K562 (cell line): ENCODE measurements at regions not wholly inside any gene's neighbourhood (a gene's known extent, or its start where the extent isn't known, plus 50 kb on each side); places are given as distances from the start of the nearest gene placed in this dataset.
A peak's percentile ranks its signal among the peaks of the same experiment; 100 is the strongest.

ENCODE experiments used
- ATAC-seq: fragments of 200-7000 bp; cut with Tn5 transposase; 3 replicates; pipeline ENCODE4 v1.9.1; 2020; ENCODE audit warnings: moderate library complexity
- BruUV-seq: library from RNA; stranded (reverse); fragments of 400-500 nt; replicated peaks from 2 replicates; lab custom pipeline; 2021; lab: Mats Ljungman, UMichigan
- CTCF ChIA-PET: fragments of 300-600 bp; formaldehyde crosslinking; extraction: SDS; loops from one replicate; lab custom pipeline; 2021; ENCODE audit warnings: low intra/inter-chr PET ratio; lab: Yijun Ruan, JAX
- POLR2A ChIA-PET: fragments of 300-600, 350-650 bp; sonication (Branson Sonifier 250); formaldehyde crosslinking; extraction: SDS; loops from one replicate; lab custom pipeline; 2021; ENCODE audit warnings: antibody characterized with exemption, inconsistent platforms; lab: Yijun Ruan, JAX
- DNase-seq, 4 experiments: peaks; one replicate each; pipeline versions ENCODE4 v3.0.0 to v3.0.0-alpha.2; 2011 to 2018; ENCODE audit warnings: low spot score in 3 of 4, mixed read lengths in 3 of 4; ENCODE audit errors: extremely low read depth in 1 of 4
- FAIRE-seq: peaks from 2 replicates; lab custom pipeline; 2011; peaks lifted over from hg19 to GRCh38; lab: Jason Lieb, UNC
- H2AFZ ChIP-seq: 2 replicates; pipeline ENCODE4 v1.6.0; 2011; ENCODE audit warnings: low read depth, low read length, control low read depth, inconsistent platforms
- H3K27ac ChIP-seq: fragments of 200-600 bp; 3 replicates; pipeline ENCODE4 v1.8.0; 2011; ENCODE audit warnings: low read depth, mild to moderate bottlenecking, control low read depth, inconsistent platforms, low read length, moderate library complexity, mixed read lengths; ENCODE audit errors: extremely low read depth
- H3K27me3 ChIP-seq, 2 experiments: fragments of 300-600 bp in 1 of 2; 2 replicates in 1 of 2; 3 replicates in 1 of 2; pipeline versions ENCODE4 v1.6.0 to v1.8.0; 2011; ENCODE audit warnings: inconsistent platforms in 2 of 2, low read length in 2 of 2, mild to moderate bottlenecking in 1 of 2, mixed read lengths in 1 of 2, moderate library complexity in 1 of 2; ENCODE audit not compliant: control insufficient read depth in 2 of 2, insufficient read depth in 2 of 2
- H3K36me3 ChIP-seq: fragments of 300-600 bp; 3 replicates; pipeline ENCODE4 v1.8.0; 2011; ENCODE audit warnings: mild to moderate bottlenecking, low read length, inconsistent platforms; ENCODE audit not compliant: control insufficient read depth, insufficient read depth
- H3K4me1 ChIP-seq, 2 experiments: fragments of 200-600 bp in 1 of 2; replicated peaks in 1 of 2; 2 replicates in 1 of 2; 3 replicates in 1 of 2; pipeline versions ENCODE4 v1.5.1 to v1.8.0; 2011; ENCODE audit warnings: inconsistent platforms in 2 of 2, low read length in 2 of 2, mild to moderate bottlenecking in 1 of 2, mixed read lengths in 1 of 2, moderate library complexity in 1 of 2; ENCODE audit not compliant: control insufficient read depth in 2 of 2, insufficient read depth in 2 of 2
- H3K4me2 ChIP-seq: 2 replicates; pipeline ENCODE4 v1.6.1; 2011; ENCODE audit warnings: low read length, control low read depth, inconsistent platforms, mixed read lengths; ENCODE audit not compliant: insufficient read depth
- H3K4me3 ChIP-seq: fragments of 200-600 bp; sonication (generic), shearing (Covaris generic); 2 replicates; pipeline ENCODE4 v1.5.1; 2016; ENCODE audit warnings: control low read depth, inconsistent platforms
- H3K79me2 ChIP-seq: fragments of 200-600 bp; 3 replicates; pipeline ENCODE4 v1.8.0; 2011; ENCODE audit warnings: low read length, inconsistent platforms; ENCODE audit not compliant: control insufficient read depth, insufficient read depth
- H3K9ac ChIP-seq, 2 experiments: 2 replicates each; pipeline versions ENCODE4 v1.6.0 to v1.6.1; 2011; ENCODE audit warnings: low read depth in 2 of 2, low read length in 2 of 2, control low read depth in 1 of 2, inconsistent platforms in 1 of 2, mild to moderate bottlenecking in 1 of 2, mixed read lengths in 1 of 2; ENCODE audit not compliant: insufficient read depth in 1 of 2
- H3K9me1 ChIP-seq: one replicate; pipeline ENCODE4 v1.6.0; 2011; ENCODE audit warnings: inconsistent platforms, mild to moderate bottlenecking, low read length, moderate library complexity; ENCODE audit not compliant: control insufficient read depth, insufficient read depth
- H3K9me3 ChIP-seq: replicated peaks from 2 replicates; pipeline ENCODE4 v1.5.1; 2011; ENCODE audit warnings: low read depth, low read length, inconsistent platforms; ENCODE audit not compliant: control insufficient read depth, insufficient read depth
- H4K20me1 ChIP-seq: replicated peaks from 2 replicates; pipeline ENCODE4 v1.6.1; 2011; ENCODE audit warnings: low read length, inconsistent platforms, mixed read lengths; ENCODE audit not compliant: control insufficient read depth, insufficient read depth
- CBFA2T2 ChIP-seq: fragments of 450-650 bp; conservative IDR thresholded peaks from 2 replicates; pipeline ENCODE4 v1.6.1; 2017; ENCODE audit warnings: mild to moderate bottlenecking
- CBFA2T3 ChIP-seq: fragments of 450-650 bp; IDR thresholded peaks from 2 replicates; pipeline ENCODE4 v1.6.1; 2017
- CBFB ChIP-seq: sonication (generic); formaldehyde crosslinking; IDR thresholded peaks from 2 replicates; pipeline ENCODE4 v1.4.0; 2020; ENCODE audit warnings: mild to moderate bottlenecking, missing genetic modification reagents
- DPF2 ChIP-seq: fragments of 450-650 bp; IDR thresholded peaks from 2 replicates; pipeline ENCODE4 v1.6.1; 2016
- EGR1 ChIP-seq: fragments of 450-650 bp; conservative IDR thresholded peaks from 2 replicates; pipeline ENCODE4 v1.6.1; 2017; ENCODE audit warnings: mild to moderate bottlenecking
- HDAC1 ChIP-seq, 2 experiments: fragments of 450-650 bp; IDR thresholded peaks; 2 replicates each; pipeline ENCODE4 v1.6.1; 2016 to 2017; ENCODE audit warnings: inconsistent platforms in 1 of 2, mild to moderate bottlenecking in 1 of 2, moderate library complexity in 1 of 2
- KDM4B ChIP-seq, 2 experiments: fragments of 450-650 bp in 1 of 2; sonication (generic) in 1 of 2; IDR thresholded peaks; 2 replicates each; pipeline ENCODE4 v1.6.1; 2016 to 2017; ENCODE audit warnings: borderline replicate concordance in 2 of 2, antibody characterized with exemption in 1 of 2, low read depth in 1 of 2, mild to moderate bottlenecking in 1 of 2
- KLF16 ChIP-seq: IDR thresholded peaks from 2 replicates; pipeline ENCODE4 v1.6.1; 2016; ENCODE audit warnings: antibody characterized with exemption
- RAD21 ChIP-seq, 2 experiments: fragments of 250-450 bp in 1 of 2; fragments of 450-650 bp in 1 of 2; sonication (Bioruptor Pico) in 1 of 2; formaldehyde crosslinking in 1 of 2; IDR thresholded peaks in 1 of 2; conservative IDR thresholded peaks in 1 of 2; 2 replicates each; pipeline versions ENCODE4 v1.4.0 to v1.8.0; 2020 to 2022; ENCODE audit warnings: mild to moderate bottlenecking in 2 of 2, moderate library complexity in 1 of 2
- SRSF1 ChIP-seq: fragments of 200-400 bp; formaldehyde crosslinking; IDR thresholded peaks from 2 replicates; pipeline ENCODE4 v1.6.1; 2017; ENCODE audit warnings: mild to moderate bottlenecking, low read depth, low read length, moderate library complexity
- ZFX ChIP-seq: sonication (generic); formaldehyde crosslinking; IDR thresholded peaks from 2 replicates; pipeline ENCODE4 v1.8.0; 2022; ENCODE audit warnings: mild to moderate bottlenecking, missing genetic modification reagents, moderate library complexity
- ZNF197 ChIP-seq: fragments of 200-800 bp; sonication (Bioruptor generic); IDR thresholded peaks from 2 replicates; pipeline ENCODE4 v1.6.1; 2016; ENCODE audit warnings: low read depth, missing genetic modification characterization, missing compliant biosample characterization
- WGBS: fragments of 100-300 bp; shearing (Covaris generic); methylation state at CpG from one replicate; pipeline ENCODE4 v1.1.6; 2016; ENCODE audit warnings: low coverage, mixed read lengths; ENCODE audit not compliant: insufficient coverage; ENCODE audit errors: missing lambda C conversion rate; 5-methylcytosine and 5-hydroxymethylcytosine counted together
- in situ Hi-C: fragments of 300-500 bp; cut with MboI; formaldehyde crosslinking; loops from 4 replicates; pipeline ENCODE4 v1.15.0; 2018; ENCODE audit warnings: inconsistent platforms, mixed read lengths
- intact Hi-C: fragments of 100-400 bp; cut with micrococcal nuclease; formaldehyde crosslinking; loops from 2 replicates; pipeline ENCODE4 v1.14.2; 2022
- TF ChIP-seq, protein P1 (sequence below): fragments of 450-650 bp; IDR thresholded peaks from 2 replicates; pipeline ENCODE4 v1.6.1; 2016; ENCODE audit warnings: low read depth

GRCh38 chr16:85180827-85181738 lies 68.8 kb upstream of the CIBAR2 start:
- H3K79me2 ChIP-seq, result peaks cover 69% of the 10 kb centered on the region
- peak; percentile 56 to 66 (median 64) for DNase-seq
- TF ChIP-seq KDM4B (IDR thresholded peaks at IDR 0.05; ENCODE audit: borderline replicate concordance in 2 of 2, low read depth in 1 of 2) (0 out of 4 replicates have a peak, but pooled peaks of 1 of the 2 experiments have one; percentile 23), ZFX (CRISPR knock-in tag) (0 out of 2 replicates have a peak, but pooled peaks have one; percentile 15), ZNF197 (CRISPR knock-in tag) (no peak), CBFA2T3 (peak; percentile 55), CBFA2T2 (peak; percentile 27; the same call in 1 of the 2 replicates), RAD21 (CRISPR knock-in tag; conservative IDR thresholded peaks at IDR 0.05 in 1 of 2, IDR thresholded peaks at IDR 0.05 in 1 of 2) (0 out of 4 replicates have a peak, but pooled peaks of 1 of the 2 experiments have one; percentile 7), CBFB (CRISPR knock-in tag) (0 out of 2 replicates have a peak, but pooled peaks have one; percentile 35), SRSF1 (no peak), KLF16 (peak; percentile 50; the same call in 1 of the 2 replicates), DPF2 (0 out of 2 replicates have a peak, but pooled peaks have one; percentile 23), EGR1 (0 out of 2 replicates have a peak, but pooled peaks have one; percentile 6), HDAC1 (IDR thresholded peaks at IDR 0.05) (0 out of 4 replicates have a peak, but pooled peaks of 1 of the 2 experiments have one; percentile 19)
- TF ChIP-seq, protein P1, sequence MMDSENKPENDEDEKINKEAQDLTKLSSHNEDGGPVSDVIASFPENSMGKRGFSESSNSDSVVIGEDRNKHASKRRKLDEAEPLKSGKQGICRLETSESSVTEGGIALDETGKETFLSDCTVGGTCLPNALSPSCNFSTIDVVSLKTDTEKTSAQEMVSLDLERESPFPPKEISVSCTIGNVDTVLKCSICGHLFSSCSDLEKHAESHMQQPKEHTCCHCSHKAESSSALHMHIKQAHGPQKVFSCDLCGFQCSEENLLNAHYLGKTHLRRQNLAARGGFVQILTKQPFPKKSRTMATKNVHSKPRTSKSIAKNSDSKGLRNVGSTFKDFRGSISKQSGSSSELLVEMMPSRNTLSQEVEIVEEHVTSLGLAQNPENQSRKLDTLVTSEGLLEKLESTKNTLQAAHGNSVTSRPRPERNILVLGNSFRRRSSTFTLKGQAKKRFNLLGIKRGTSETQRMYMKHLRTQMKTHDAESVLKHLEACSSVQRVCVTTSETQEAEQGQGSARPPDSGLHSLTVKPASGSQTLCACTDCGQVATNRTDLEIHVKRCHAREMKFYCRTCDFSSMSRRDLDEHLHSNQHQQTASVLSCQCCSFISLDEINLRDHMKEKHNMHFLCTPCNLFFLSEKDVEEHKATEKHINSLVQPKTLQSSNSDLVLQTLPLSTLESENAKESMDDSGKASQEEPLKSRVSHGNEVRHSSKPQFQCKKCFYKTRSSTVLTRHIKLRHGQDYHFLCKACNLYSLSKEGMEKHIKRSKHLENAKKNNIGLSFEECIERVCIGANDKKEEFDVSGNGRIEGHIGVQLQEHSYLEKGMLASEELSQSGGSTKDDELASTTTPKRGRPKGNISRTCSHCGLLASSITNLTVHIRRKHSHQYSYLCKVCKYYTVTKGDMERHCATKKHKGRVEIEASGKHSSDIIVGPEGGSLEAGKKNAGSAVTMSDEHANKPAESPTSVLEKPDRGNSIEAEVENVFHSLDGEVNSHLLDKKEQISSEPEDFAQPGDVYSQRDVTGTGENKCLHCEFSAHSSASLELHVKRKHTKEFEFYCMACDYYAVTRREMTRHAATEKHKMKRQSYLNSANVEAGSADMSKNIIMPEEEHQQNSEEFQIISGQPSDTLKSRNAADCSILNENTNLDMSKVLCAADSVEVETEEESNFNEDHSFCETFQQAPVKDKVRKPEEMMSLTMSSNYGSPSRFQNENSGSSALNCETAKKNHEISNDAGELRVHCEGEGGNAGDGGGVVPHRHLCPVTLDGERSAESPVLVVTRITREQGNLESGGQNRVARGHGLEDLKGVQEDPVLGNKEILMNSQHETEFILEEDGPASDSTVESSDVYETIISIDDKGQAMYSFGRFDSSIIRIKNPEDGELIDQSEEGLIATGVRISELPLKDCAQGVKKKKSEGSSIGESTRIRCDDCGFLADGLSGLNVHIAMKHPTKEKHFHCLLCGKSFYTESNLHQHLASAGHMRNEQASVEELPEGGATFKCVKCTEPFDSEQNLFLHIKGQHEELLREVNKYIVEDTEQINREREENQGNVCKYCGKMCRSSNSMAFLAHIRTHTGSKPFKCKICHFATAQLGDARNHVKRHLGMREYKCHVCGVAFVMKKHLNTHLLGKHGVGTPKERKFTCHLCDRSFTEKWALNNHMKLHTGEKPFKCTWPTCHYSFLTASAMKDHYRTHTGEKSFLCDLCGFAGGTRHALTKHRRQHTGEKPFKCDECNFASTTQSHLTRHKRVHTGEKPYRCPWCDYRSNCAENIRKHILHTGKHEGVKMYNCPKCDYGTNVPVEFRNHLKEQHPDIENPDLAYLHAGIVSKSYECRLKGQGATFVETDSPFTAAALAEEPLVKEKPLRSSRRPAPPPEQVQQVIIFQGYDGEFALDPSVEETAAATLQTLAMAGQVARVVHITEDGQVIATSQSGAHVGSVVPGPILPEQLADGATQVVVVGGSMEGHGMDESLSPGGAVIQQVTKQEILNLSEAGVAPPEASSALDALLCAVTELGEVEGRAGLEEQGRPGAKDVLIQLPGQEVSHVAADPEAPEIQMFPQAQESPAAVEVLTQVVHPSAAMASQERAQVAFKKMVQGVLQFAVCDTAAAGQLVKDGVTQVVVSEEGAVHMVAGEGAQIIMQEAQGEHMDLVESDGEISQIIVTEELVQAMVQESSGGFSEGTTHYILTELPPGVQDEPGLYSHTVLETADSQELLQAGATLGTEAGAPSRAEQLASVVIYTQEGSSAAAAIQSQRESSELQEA, result no peak

More at GRCh38 chr16:85180827-85181738, 68.8 kb upstream of the CIBAR2 start:
- no TSS peak for BruUV-seq
- H3K9me3 ChIP-seq, result no peaks in the 10 kb centered on the region
- in situ Hi-C loops, result no loop called here
- WGBS, result 44% methylated on average over 30 of the region's 30 CpGs
- H3K4me2 ChIP-seq, result peak overlapping the region; percentile 15; the same call in 1 of the 2 replicates
- intact Hi-C loops, result no loop called here
- peak; percentile 59 for FAIRE-seq
- POLR2A ChIA-PET, result interaction anchor here (0.6 to 1.1 kb wide), 5 partner anchors 10 to 272 kb away, joined by 3 to 5 read pairs (median 3); no protein-coding TSS in a partner anchor
- peak overlapping the region in 1 of 2 experiments; percentile 83; a peak in 2 of 4 replicates for H3K9ac ChIP-seq
- no peak overlapping the region for H3K27ac ChIP-seq
- H3K27me3 ChIP-seq, result no peaks in the 10 kb centered on the region
- no peak overlapping the region for H2AFZ ChIP-seq
- no peak overlapping the region for H3K4me3 ChIP-seq
- peaks cover 58% of the 10 kb centered on the region; the same call in 2 of the 3 replicates for H3K36me3 ChIP-seq
- peaks cover 58% of the 10 kb centered on the region for H4K20me1 ChIP-seq
- CTCF ChIA-PET, result no interaction called here
- ATAC-seq, result peak; percentile 73
- peaks cover 17 to 41% of the 10 kb centered on the region in 2 experiments for H3K4me1 ChIP-seq
- peaks cover 7% of the 10 kb centered on the region for H3K9me1 ChIP-seq
